ENCODE measurements at regions not wholly inside any gene's neighbourhood (a gene's known extent, or its start where the extent isn't known, plus 50 kb on each side); places are given as distances from the start of the nearest gene placed in this dataset.
A peak's percentile ranks its signal among the peaks of the same experiment; 100 is the strongest.
"Not testable (repeated sequence)": the region's sequence is repeated elsewhere in the genome, so short reads cannot be mapped to it uniquely, and the experiment has no call there.

DNA sequence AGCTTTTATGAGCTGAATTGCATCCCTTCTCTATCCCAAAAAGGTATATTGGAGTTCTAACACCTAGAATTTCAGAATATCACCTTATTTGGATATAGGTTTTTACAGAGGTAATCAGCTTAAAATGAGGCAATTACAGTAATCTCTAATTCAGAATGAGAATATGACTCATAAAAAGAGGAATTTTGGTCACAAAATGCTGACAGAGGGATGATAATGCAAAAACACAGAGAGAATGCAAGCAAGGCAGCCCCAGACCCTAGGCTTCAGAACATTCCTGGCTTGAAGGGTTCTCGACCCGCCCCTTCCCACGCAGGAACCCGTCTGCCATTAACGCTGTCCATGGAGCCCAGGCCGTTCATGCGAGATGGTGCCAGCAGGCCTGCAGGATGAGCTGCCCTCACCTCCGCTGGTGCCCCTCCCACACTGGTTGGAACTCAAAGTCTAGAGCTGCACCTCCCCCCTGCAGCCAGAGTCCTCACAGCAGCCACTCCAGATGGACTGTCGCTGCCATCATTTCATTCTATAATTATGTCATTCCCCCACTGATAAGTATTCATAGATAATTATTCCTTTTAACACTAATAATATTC, 1173.4 kb upstream of the ACO1 start:
- peak; percentile 25 to 34 for DNase-seq

DNA sequence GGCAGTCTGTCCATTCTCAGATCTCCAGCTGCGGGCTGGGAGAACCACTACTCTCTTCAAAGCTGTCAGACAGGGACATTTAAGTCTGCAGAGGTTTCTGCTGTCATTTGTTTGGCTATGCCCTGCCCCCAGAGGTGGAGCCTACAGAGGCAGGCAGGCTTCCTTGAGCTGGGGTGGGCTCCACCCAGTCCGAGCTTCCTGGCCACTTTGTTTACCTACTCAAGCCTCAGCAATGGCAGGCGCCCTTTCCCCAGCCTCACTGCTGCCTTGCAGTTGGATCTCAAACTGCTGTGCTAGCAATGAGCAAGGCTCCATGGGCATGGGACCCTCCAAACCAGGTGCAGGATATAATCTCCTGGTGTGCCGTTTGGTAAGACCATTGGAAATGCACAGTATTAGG, 1154.5 kb upstream of the ACO1 start:
- not testable (repeated sequence) for DNase-seq

DNA sequence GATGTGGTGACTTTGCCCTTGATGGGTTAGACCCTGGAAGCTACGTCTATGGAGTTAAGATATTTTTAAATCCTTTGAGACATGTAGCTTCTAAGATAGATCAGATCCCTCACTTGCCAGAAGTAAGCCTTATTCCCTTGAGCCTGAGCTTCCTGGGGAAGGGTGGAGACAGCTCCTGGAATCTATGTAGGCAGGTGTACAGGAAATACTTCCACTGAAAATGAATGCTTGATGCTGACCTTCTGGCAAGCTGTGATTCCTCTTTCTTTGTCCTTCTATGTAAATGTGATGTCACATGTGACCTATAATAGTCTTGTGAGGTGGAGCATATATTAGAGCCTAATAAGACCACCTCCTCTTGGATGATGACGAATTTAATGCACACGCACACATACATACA, 1152.0 kb upstream of the ACO1 start:
- no peak for DNase-seq

DNA sequence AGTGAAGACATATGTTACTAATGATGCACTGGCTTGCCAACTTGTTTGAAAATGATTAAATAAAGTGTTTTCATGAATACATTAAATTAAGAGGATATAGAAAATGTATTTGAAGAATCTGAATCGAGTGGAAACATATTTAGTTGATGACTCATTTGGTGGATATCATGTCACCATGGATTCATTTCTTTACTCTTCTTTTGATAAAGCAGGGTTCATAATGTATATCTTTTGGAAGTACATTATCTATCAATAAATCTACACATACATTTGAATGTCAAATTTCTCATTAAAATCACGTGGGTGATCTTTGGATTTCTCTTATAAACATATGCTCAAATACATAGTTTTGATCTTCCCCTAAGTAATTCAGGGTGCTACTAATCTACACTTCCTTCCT, 1148.1 kb upstream of the ACO1 start:
- no peak for DNase-seq

DNA sequence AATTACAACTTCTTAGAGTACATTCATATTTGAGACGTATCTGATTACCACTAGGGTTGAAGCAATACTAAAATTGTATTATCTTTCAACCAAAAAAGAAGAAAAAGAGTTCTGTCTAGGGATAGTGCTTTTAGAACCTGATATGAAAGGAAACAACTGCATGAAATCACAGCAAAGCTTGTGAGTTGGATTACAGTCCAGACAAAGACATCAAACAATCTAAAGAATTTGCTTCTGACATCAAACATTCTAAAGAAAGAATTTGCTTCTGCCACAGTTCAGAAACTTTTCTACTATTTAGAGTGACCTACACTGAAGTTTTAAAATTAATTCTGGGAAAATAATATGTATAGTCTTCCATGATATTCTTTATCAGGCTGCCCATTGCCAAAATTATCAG, 1141.1 kb upstream of the ACO1 start:
- DNase-seq: no peak

DNA sequence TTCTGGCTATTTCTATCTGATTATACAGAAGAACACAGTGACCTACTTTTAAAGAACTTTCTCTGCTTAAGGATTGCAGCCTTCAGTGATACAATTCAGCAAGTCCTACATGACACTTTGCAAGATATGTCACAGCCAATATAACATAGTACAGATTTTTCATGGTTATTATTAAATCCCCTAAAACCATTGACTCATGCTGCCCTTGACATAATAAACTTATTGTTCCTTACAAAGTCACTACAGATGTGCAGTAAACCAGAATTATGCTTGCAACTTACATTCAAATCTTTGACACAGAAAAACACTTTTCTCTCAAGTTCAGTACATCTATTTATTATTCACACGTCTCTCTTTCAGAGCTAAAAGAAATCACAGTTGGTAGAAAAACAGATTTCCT, 1136.3 kb upstream of the ACO1 start:
- DNase-seq: no peak

DNA sequence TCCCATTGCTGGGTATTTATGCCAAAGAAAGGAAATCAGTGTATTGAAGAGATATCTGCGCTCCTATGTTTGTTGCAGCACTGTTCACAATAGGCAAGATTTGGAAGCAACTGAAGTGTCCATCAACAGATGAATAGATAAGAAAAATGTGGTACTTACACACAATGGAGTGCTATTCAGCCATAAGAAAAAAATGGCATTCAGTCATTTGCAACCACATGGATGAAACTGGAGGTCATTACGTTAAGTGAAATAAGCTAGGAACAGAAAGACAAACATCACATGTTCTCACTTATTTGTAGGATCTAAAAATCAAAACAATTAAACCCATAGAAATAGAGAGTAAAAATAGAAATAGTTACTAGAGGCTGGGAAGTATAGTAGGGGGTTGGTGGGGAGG, 1133.1 kb upstream of the ACO1 start:
- DNase-seq: no peak

DNA sequence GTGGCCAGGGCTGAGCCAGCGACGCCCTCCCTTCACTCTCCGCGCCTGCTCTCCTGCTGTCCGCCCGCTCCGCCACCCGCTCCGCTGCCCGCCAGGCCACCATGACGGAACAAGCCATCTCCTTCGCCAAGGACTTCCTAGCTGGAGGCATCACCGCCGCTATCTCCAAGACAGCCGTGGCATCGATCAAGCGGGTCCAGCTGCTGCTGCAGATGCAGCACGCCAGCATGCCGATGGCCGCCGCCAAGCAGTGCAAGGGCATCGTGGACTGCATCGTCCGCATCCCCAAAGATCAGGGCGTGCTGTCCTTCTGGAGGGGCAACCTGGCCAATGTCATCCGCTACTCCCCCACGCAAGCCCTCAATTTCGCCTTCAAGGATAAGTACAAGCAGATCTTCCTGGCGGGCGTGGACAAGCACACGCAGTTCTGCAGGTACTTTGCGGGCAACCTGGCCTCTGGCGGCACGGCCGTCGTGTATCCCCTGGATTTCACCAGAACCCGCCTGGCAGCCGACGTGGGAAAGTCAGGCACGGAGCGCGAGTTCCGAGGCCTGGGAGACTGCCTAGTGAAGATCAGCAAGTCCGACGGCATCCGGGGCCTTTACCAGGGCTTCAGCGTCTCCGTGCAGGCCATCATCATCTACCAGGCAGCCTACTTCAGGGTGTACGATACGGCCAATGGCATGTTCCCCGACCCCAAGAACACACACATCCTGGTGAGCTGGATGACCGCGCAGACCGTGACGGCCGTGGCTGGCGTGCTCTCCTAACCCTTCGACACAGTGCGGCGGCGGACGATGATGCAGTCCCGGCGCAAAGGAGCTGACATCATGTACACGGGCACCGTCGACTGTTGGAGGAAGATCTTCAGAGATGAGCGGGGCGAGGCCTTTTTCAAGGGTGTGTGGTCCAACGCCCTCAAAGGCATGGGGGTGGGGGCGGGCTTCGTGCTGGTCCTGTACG, 1130.4 kb upstream of the ACO1 start:
- DNase-seq: no peak

DNA sequence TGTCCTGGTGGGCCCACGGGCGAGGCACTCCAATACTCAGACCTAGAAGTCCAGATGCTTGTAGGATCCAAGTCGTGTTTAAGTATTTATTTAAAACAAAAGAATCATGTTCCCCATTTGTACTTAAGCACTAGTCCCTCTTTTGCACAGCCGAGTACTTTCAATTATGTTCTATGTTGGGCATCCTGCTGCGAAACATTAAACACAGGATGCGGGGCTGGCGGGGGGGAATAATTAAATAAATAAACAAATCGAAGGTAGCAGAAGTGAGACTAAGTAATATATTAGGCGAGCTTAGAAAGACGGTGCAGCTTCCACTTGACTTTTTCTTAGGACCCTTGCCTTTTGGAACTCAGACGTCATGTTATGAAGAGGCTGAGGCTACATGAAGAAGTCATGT, 1129.2 kb upstream of the ACO1 start:
- no peak for DNase-seq

DNA sequence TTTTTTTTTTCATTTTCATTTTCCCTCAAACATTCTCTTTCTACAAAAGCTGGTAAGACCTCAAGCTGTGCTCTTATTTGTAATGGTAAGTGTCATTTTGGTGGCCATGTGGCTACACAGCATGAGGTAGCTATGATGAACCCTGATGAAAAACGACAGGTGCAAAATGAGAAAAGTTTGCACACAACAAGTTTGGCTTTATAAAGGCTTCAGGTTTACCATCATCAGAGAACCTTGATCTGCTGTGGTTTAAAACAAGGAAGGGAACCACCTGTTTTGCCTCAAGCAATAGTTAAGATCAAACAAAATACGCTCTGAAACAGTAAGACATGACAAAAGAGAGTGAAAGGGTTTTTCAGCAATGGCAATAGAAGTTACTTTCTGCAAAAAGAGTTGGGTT, 1124.6 kb upstream of the ACO1 start:
- DNase-seq: no peak

DNA sequence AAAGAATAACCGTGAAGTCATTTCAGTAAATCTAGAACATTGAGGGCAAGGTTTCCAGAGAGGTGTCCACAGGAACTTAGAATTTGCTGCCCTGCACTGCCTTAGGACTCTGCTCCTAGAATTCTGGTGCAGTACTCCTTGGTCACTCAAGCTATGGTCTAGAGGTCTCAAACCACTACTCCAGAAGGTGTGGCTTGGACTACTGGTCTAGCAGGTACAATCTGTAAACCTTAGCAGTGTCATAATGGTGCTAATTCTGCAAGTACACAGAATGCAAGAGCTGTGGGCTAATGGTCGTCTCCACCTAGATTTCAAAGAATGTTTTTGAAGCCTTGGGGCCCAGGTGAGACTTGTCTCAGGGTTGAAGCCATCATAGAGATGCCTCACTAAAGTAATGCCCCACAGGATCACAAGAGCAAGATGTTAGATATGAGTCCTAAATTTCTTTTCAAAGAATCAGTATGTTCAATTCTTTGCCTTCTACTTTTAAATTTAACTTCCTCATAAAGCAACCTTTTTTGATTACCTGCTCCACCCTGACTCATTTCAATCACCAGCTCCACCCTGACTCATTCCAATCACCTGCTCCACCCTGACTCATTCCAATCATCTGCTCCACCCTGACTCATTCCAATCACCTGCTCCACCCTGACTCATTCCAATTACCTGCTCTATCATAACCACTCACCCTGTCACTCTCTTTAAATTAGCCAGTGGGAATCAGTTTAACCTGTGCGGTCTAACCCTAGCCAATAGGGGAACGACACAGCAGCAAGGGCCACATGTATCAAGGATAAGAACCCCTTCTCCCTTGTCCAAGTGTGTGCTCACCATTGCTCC, 1111.8 kb upstream of the ACO1 start:
- no peak for DNase-seq

DNA sequence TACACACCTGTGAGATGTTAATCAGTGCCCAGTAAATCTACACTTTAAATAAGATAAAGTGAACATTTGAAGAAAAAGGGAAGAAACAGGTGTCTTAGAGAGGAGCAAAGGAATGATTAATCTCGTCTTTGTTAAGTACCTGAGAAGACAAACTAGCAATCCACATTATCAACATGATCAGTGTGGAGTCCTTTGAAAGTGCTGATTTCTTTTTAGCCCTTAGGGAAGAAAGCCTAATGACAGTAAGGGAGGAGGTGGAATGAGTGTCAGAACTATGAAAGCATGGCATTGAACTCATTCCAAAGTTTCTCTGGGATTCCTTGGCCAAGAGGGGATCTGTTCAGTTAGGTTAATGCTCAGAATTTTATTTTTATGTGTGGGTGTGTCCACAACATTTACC, 1109.0 kb upstream of the ACO1 start:
- DNase-seq: no peak

DNA sequence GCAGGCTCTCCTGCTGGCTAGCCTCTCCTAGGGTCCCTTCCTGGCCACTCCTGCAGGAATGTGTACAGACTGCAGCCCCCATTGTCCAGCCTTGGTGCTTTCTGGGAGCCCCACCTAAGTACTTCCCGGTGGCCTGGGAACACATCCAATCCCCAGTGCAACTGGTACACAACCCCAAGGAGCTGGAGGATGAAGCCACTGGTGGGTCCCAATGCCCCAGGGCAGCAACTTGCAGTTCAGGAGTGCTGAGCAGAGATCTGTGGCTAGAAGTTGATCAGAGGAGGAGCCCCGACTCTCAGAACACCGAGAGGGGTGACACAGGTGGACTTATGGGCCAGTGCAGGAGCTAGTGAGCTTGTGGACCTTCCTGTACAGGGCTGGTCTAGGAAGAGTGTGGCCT, 1093.7 kb upstream of the ACO1 start:
- DNase-seq: no peak

DNA sequence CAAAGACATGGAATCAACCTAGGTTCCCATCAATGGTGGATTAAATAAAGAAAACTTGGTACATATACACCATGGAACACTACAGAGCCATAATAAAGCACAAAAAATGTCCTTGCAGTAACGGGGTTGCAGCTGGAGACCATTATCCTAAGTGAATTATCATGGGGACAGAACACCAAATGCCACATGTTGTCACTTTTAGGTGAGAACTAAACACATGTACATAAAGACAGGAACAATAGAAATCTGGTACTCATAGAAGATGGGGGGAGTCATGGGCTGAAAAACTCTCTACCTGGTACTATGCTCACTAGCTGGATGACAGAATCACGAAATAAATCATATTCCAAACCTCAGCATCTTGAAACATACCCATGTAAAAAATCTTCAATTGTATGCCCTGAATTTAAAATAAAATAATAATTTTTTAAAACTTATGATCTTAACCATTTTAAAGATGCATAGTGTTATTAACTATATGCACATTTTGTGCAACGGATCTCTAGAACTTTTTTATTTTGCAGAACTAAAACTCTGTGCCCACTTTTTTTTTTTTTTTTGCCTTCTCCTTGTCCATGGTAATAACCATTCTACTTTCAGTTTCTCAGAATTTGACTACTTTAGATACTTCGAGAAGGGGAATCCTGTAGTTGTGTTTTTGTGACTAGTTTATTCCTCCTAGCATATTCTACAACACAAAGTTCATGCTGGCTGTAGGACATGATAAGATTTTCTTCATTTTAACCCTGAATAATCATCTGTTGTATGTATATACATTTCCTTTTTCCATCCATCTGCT, 1081.6 kb upstream of the ACO1 start:
- DNase-seq: no peak

DNA sequence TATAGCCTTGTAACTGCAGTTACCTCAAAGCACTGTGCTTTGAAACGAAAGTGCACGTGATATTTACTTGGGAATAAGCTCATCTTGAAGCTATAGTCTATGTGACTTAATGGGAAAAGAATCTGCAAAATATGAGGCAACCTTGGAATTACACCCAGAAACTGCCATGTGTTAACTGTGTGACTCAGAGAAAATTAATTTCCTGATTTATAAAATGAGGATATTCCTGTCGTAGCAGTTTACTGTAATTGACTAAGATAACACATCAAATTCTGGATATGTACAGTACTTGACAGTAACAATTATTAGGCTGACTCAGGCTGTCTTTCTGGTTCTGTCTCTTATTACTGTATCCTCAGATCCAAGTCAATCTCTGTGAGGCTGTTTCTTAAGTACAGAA, 1079.9 kb upstream of the ACO1 start:
- no peak for DNase-seq

DNA sequence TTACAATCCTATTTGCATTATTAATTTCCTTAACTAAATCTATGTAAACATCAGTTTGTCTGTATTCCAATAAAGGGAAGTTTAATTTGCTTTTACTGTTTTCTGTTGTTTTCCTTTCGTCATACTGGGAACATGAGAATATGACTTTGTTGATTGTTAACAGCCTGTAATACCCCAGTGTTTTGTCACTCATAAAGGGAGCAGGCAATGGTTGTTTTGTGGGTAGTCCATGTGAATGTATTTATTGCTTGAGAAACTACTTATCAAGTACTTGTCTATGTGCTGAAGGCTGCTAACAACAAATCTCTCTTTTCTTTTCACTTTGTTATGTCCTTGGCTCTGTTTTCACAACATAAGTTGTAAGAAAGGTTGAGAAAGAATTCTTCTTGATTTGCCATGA, 1070.2 kb upstream of the ACO1 start:
- DNase-seq: no peak

DNA sequence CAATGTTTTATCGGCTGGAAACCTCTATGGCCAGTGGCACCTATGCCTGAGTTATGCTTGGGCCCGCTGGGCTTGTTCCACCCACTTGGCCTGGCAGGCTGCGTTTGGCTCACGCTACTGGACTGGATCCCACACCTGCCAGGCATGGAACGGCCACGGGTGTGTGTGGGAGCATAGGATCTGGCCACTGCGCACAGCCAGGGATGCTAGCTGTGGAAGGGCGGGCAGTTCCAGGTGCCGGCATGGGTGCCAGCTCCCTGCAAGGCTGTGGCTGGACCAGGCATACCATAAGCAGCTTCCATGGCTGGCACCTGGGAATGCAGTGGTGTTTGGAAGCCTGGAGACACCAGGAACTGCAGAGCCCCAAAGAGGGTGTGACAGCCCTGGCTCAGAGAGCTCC, 1063.9 kb upstream of the ACO1 start:
- DNase-seq: no peak

DNA sequence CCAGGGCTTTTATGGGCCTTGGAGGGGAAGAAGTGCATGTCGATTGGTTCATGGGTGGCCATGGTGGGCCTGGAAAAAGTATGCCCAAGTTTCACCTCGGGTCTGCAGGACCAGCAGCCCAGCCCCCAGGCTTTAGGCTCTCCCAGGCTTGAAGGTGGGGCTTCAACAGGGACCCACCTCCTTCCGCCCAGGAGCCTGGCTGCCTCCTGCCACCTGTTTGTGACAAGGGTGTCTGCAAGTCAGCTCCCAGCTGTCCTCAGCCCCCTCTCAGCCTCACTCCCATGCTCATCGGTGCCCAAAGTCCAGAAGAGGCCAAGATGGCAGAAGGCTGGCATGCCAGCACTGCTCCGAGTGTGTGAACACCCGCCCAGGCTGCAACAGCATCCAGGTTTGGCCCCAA, 1063.2 kb upstream of the ACO1 start:
- DNase-seq: no peak

DNA sequence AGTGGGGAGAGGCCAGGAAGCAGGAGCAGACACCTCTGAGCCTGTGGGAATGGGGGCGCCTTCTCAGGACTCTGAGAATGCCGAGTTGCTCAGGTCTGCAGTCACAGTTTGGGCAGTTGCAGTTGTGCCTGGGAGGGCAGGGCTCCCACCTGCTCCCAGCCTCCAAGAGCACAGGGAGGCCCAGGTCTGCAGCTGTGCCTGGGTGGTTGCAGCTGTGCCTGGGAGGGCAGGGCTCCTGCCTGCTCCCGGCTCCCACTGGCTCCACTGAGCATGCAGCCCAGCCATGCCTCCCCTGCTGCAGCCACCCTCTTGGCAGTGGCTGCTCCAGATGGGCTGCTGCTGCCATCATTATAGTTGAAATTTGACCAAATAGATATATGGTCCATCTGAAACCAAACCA, 1062.8 kb upstream of the ACO1 start:
- DNase-seq: no peak

DNA sequence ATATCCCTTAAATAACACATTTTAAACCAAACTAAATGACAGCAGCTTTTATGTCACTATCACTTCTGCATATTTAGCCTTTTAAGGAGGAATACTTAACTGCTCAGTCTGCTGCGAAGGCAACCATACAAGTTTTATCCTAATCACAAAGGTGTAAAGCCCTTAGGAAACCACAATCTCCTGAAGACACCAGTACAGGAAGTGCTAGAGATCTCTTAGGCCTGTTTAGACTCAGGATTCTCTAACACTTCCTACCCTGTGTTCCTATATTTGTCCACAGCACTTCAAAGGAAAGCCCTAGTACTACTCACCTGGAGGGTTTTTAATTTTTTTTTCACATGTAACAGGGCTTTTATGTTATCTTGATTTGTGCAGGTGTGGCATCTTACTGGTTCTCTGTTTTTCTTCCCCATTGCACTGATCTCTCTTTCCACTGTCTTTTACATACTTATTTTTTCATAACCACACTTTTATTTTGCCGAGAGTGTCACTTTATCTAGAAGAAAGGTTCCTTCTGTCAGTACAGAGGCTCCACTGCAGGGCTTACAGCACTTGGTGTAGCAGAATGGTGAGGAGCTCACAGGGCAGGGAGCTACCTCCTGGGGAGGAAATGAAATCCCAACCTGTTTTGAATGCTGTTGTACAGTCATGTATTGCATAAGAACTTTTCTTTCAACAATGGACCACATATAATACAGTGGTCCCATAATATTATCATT, 1060.6 kb upstream of the ACO1 start:
- peak in 1 of 2 experiments; percentile 3 for DNase-seq

DNA sequence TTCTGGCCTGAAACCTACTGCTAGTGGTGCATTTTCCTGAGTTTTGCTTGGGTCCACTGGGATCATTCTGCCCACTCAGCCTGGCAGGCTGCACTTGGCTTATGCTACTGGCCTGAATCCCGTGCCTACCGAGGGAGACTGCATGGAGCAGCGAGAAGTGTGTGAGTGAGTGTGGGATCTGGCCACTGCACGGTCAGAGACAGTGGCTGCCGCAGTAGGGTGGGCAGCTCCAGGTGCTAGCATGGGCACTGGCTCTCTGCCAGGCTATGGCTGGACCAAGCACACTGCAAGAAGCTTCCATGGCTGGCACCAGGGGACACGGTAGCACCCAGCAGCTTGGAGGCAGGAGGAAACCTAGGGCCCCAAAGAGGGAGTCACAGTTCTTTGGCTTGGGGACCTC, 1058.7 kb upstream of the ACO1 start:
- DNase-seq: no peak

DNA sequence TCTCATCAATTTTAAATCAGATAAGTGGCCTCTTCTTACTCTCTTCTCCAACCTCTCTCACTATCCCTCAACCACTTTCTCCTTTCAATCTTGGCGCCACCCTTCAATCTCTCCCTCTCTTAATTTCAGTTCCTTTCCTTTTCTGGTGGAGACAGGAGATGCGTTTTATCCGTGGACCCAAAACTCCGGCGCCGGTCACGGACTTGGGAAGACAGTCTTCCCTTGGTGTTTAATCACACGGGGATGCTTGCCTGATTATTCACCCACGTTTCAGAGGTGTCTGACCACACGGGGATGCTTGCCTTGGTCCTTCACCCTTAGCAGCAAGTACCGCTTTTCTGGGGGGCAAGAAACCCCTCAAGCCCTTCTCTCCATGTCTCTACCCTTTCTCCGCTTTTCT, 1057.6 kb upstream of the ACO1 start:
- not testable (repeated sequence) for DNase-seq
